ENCODE measurements at regions not wholly inside any gene's neighbourhood (a gene's known extent, or its start where the extent isn't known, plus 50 kb on each side); places are given as distances from the start of the nearest gene placed in this dataset.

GRCh38 chr1:221804303-221804702, 62.4 kb upstream of the DUSP10 start:
- TF ChIP-seq CTCF (IDR thresholded peaks at IDR 0.05 in 4 of 5, conservative IDR thresholded peaks at IDR 0.05 in 1 of 5) (no peak), POLR2A (IDR thresholded peaks at IDR 0.05) (no peak)
